ENCODE measurements at regions not wholly inside any gene's neighbourhood (a gene's known extent, or its start where the extent isn't known, plus 50 kb on each side); places are given as distances from the start of the nearest gene placed in this dataset.

GRCh38 chr6:126181890-126182289, 158.0 kb upstream of the CENPW start:
- Histone ChIP-seq H3K9me3 (ENCODE audit: control insufficient read depth in 2 of 3, insufficient read depth in 1 of 3, low read length in 3 of 3) (no peaks in the 10 kb centered on the region), H3K4me1 (ENCODE audit: control insufficient read depth in 2 of 3, insufficient read depth in 2 of 3, low read depth in 1 of 3, low read length in 3 of 3) (no peaks in the 10 kb centered on the region), H3K4me3 (ENCODE audit: low read length in 3 of 3) (no peak overlapping the region), H3K36me3 (ENCODE audit: control insufficient read depth in 2 of 3, insufficient read depth in 3 of 3, low read length in 3 of 3) (no peaks in the 10 kb centered on the region), H3K27ac (ENCODE audit: low read depth in 2 of 2, low read length in 2 of 2) (no peak overlapping the region), H3K9ac (ENCODE audit: low read length in 3 of 3) (no peak overlapping the region), H3K27me3 (ENCODE audit: control insufficient read depth, insufficient read depth, low read length) (no peaks in the 10 kb centered on the region)
- intact Hi-C loops (cut with DNase I) = no loop called here
- no peak for TF ChIP-seq CTCF (IDR thresholded peaks at IDR 0.05; ENCODE audit: borderline replicate concordance, extremely low read depth, insufficient read depth)
- FAIRE-seq = no peak
- no peak for DNase-seq

GRCh38 chr6:126182650-126183311, 157.1 kb upstream of the CENPW start:
- H3K27ac ChIP-seq (ENCODE audit: low read depth in 2 of 2, low read length in 2 of 2) = no peak overlapping the region
- DNase-seq (no peak), FAIRE-seq (no peak)
- no peak for TF ChIP-seq CTCF (IDR thresholded peaks at IDR 0.05; ENCODE audit: borderline replicate concordance, extremely low read depth, insufficient read depth)
- H3K9ac ChIP-seq (ENCODE audit: low read length in 3 of 3) = no peak overlapping the region
- H3K9me3 ChIP-seq (ENCODE audit: control insufficient read depth in 2 of 3, insufficient read depth in 1 of 3, low read length in 3 of 3) = no peaks in the 10 kb centered on the region
- intact Hi-C loops (cut with DNase I) = no loop called here
- H3K36me3 ChIP-seq (ENCODE audit: control insufficient read depth in 2 of 3, insufficient read depth in 3 of 3, low read length in 3 of 3) = no peaks in the 10 kb centered on the region
- H3K4me1 ChIP-seq (ENCODE audit: control insufficient read depth in 2 of 3, insufficient read depth in 2 of 3, low read depth in 1 of 3, low read length in 3 of 3) = no peaks in the 10 kb centered on the region
- no peaks in the 10 kb centered on the region for H3K27me3 ChIP-seq (ENCODE audit: control insufficient read depth, insufficient read depth, low read length)
- H3K4me3 ChIP-seq (ENCODE audit: low read length in 3 of 3) = no peak overlapping the region

GRCh38 chr6:126185774-126186173, 154.1 kb upstream of the CENPW start:
- no peak for DNase-seq
- H3K27ac ChIP-seq (ENCODE audit: low read depth in 2 of 2, low read length in 2 of 2) = no peak overlapping the region
- H3K9ac ChIP-seq (ENCODE audit: low read length in 3 of 3) = no peak overlapping the region
- no peaks in the 10 kb centered on the region for H3K36me3 ChIP-seq (ENCODE audit: control insufficient read depth in 2 of 3, insufficient read depth in 3 of 3, low read length in 3 of 3)
- H3K4me3 ChIP-seq (ENCODE audit: low read length in 3 of 3) = no peak overlapping the region
- no peaks in the 10 kb centered on the region for H3K27me3 ChIP-seq (ENCODE audit: control insufficient read depth, insufficient read depth, low read length)
- no peak for FAIRE-seq
- no peak for TF ChIP-seq CTCF (IDR thresholded peaks at IDR 0.05; ENCODE audit: borderline replicate concordance, extremely low read depth, insufficient read depth)
- no peaks in the 10 kb centered on the region for H3K4me1 ChIP-seq (ENCODE audit: control insufficient read depth in 2 of 3, insufficient read depth in 2 of 3, low read depth in 1 of 3, low read length in 3 of 3)
- intact Hi-C loops (cut with DNase I) = no loop called here
- H3K9me3 ChIP-seq (ENCODE audit: control insufficient read depth in 2 of 3, insufficient read depth in 1 of 3, low read length in 3 of 3) = no peaks in the 10 kb centered on the region

Data from kidney (tissue), 13 donors.